ENCODE measurements at regions not wholly inside any gene's neighbourhood (a gene's known extent, or its start where the extent isn't known, plus 50 kb on each side); places are given as distances from the start of the nearest gene placed in this dataset.

DNA sequence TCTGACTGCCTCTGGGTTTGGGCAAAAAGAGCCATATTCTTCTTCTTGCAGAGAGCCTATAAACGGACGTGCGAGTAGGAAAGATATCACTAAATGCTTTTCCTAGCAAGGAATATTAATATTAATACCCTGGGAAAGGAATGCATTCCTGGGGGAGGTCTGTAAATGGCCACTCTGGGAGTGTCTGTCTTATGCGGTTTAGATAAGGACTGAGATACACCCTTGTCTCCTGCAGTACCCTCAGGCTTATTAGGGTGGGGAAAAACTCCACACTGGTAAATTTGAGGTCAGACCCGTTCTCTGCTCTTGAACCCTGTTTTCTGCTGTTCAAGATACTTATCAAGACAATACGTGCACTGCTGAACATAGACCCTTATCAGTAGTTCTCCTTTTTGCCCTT, 763.8 kb downstream of the SLITRK5 start:
- TF ChIP-seq, protein P1, sequence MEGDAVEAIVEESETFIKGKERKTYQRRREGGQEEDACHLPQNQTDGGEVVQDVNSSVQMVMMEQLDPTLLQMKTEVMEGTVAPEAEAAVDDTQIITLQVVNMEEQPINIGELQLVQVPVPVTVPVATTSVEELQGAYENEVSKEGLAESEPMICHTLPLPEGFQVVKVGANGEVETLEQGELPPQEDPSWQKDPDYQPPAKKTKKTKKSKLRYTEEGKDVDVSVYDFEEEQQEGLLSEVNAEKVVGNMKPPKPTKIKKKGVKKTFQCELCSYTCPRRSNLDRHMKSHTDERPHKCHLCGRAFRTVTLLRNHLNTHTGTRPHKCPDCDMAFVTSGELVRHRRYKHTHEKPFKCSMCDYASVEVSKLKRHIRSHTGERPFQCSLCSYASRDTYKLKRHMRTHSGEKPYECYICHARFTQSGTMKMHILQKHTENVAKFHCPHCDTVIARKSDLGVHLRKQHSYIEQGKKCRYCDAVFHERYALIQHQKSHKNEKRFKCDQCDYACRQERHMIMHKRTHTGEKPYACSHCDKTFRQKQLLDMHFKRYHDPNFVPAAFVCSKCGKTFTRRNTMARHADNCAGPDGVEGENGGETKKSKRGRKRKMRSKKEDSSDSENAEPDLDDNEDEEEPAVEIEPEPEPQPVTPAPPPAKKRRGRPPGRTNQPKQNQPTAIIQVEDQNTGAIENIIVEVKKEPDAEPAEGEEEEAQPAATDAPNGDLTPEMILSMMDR (IDR thresholded peaks at IDR 0.05): no peak
- no peak for TF ChIP-seq RAD21 (conservative IDR thresholded peaks at IDR 0.05 in 1 of 2, IDR thresholded peaks at IDR 0.05 in 1 of 2)
- TF ChIP-seq POLR2A (IDR thresholded peaks at IDR 0.05; ENCODE audit: low read length): no peak
- no peak for TF ChIP-seq PHF8 (IDR thresholded peaks at IDR 0.05; ENCODE audit: borderline replicate concordance, low read depth)
- TF ChIP-seq EP300 (IDR thresholded peaks at IDR 0.05): no peak
- TF ChIP-seq NR3C1 (IDR thresholded peaks at IDR 0.05): no peak
- no peak for TF ChIP-seq JUN (IDR thresholded peaks at IDR 0.05)
- TF ChIP-seq NFE2L2 (conservative IDR thresholded peaks at IDR 0.05; ENCODE audit: low read length): no peak
- TF ChIP-seq, protein P2, sequence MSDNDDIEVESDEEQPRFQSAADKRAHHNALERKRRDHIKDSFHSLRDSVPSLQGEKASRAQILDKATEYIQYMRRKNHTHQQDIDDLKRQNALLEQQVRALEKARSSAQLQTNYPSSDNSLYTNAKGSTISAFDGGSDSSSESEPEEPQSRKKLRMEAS (IDR thresholded peaks at IDR 0.05): no peak
- no peak for TF ChIP-seq CEBPB (IDR thresholded peaks at IDR 0.05)
- TF ChIP-seq HDAC2 (IDR thresholded peaks at IDR 0.05): no peak
- TF ChIP-seq TP53 (CRISPR knock-in tag; IDR thresholded peaks at IDR 0.05): no peak
